Upper lobe of left lung (tissue), 6 donors: ENCODE measurements at regions not wholly inside any gene's neighbourhood (a gene's known extent, or its start where the extent isn't known, plus 50 kb on each side); places are given as distances from the start of the nearest gene placed in this dataset.

Experiments
- ATAC-seq, 2 donors: fragments of 200-7000 bp; cut with Tn5 transposase; one replicate each; pipeline ENCODE4 v1.9.1; 2022; ENCODE audit warnings: mild to moderate bottlenecking in 2 of 2, moderate library complexity in 2 of 2; ENCODE audit not compliant: low FRiP score in 2 of 2
- DNase-seq, 2 donors: peaks; one replicate each; pipeline ENCODE4 v3.0.0-alpha.2; 2019 to 2020
- H3K27ac ChIP-seq, 4 donors: fragments of 200-600 bp; sonication (generic); one replicate each; pipeline ENCODE4 v1.5.1; 2016 to 2019
- H3K27me3 ChIP-seq, 4 donors: fragments of 200-600 bp; sonication (generic); one replicate each; pipeline ENCODE4 v1.5.1; 2017 to 2019
- H3K36me3 ChIP-seq, 4 donors: fragments of 200-600 bp; sonication (generic); one replicate each; pipeline ENCODE4 v1.5.1; 2016 to 2019
- H3K4me1 ChIP-seq, 4 donors: fragments of 200-600 bp; sonication (generic); one replicate each; pipeline ENCODE4 v1.5.1; 2018 to 2019
- H3K4me3 ChIP-seq, 4 donors: fragments of 200-600 bp; sonication (generic); one replicate each; pipeline ENCODE4 v1.5.1; 2017 to 2019; ENCODE audit warnings: mild to moderate bottlenecking in 2 of 4, moderate library complexity in 1 of 4
- H3K9me3 ChIP-seq, 4 donors: fragments of 200-600 bp; sonication (generic); one replicate each; pipeline ENCODE4 v1.5.1; 2018 to 2019
- EP300 ChIP-seq, 4 donors: sonication (generic); formaldehyde crosslinking; IDR thresholded peaks; one replicate each; pipeline ENCODE4 v1.5.1; 2017; ENCODE audit warnings: antibody characterized with exemption in 4 of 4, control low read depth in 2 of 4
- POLR2A ChIP-seq, 4 donors: fragments of 450-650 bp; IDR thresholded peaks; one replicate each; pipeline ENCODE4 v1.5.1; 2016 to 2017; ENCODE audit warnings: antibody characterized with exemption in 4 of 4, mild to moderate bottlenecking in 2 of 4
- POLR2AphosphoS5 ChIP-seq, 2 donors: sonication (generic); formaldehyde crosslinking; IDR thresholded peaks; one replicate each; pipeline ENCODE4 v1.5.1; 2017; ENCODE audit warnings: antibody characterized with exemption in 2 of 2
- WGBS, 2 donors: methylation state at CpG; one replicate each; pipeline ENCODE4 v1.1.5; 2017 to 2018; 5-methylcytosine and 5-hydroxymethylcytosine counted together
- TF ChIP-seq, protein P1 (sequence below), 6 experiments: fragments of 450-650 bp in 4 of 6; fragments of 200-600 bp in 2 of 6; sonication (generic) in 2 of 6; IDR thresholded peaks; one replicate each; pipeline ENCODE4 v1.5.1; 2016 to 2019; ENCODE audit warnings: antibody characterized with exemption in 6 of 6
- donor health status: DM: no; HTN: no; CAD: no; lungs with moderate emphysema.
- donor health status: DM: no; HTN: yes; CAD: no; lungs with severe emphysema.

DNA sequence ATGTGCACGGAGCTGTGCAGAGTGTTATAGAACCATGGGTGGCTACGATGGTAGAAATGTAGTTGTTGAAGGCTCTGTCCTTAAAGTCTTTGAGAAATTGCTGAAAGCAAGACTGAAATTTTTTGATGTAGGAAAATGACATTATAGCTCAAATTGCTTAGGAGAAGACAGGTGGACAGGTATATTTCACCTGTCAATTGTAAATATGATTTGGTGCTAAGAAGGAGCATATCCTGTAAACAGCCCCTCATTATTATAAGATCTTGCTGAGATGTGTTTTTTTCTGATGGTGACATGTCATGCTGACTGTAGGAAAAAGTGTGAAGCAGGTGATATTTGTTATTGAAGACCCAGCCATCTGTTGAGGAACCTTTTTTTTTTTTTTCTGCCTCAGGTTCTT lies 377.9 kb downstream of the PSAT1 start:
- no peaks in the 10 kb centered on the region for H3K36me3 ChIP-seq
- no peaks in the 10 kb centered on the region for H3K9me3 ChIP-seq
- no peak overlapping the region for H3K27ac ChIP-seq
- no peaks in the 10 kb centered on the region for H3K4me1 ChIP-seq
- WGBS, 2 donors, result 87 to 94% methylated on average over 2 of the region's 2 CpGs
- DNase-seq, result no peak
- no peak overlapping the region for H3K4me3 ChIP-seq
- ATAC-seq, result no peak
- H3K27me3 ChIP-seq, result no peaks in the 10 kb centered on the region
- no peak for TF ChIP-seq POLR2A (IDR thresholded peaks at IDR 0.05)

DNA sequence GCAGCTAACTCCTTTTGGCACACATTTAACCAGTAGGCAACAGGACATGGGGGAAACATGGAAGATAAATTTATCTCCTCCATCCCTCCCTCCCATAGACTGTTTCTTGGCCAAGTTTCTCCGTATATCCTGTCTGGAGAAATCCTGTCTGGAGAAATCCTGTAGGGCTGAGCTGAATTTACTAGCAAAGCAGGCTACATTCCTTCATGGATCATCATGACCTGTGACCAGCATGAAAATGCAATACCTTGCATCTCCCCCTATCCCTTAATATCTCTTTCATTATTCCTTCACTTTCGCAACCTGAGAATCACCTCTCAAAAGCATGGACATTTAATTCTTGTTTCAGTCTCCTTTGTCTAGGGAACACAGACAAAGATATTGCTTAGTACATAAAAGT lies 379.1 kb downstream of the PSAT1 start:
- no peaks in the 10 kb centered on the region for H3K27me3 ChIP-seq
- 79 to 86% methylated on average over 2 of the region's 2 CpGs for WGBS, 2 donors

DNA sequence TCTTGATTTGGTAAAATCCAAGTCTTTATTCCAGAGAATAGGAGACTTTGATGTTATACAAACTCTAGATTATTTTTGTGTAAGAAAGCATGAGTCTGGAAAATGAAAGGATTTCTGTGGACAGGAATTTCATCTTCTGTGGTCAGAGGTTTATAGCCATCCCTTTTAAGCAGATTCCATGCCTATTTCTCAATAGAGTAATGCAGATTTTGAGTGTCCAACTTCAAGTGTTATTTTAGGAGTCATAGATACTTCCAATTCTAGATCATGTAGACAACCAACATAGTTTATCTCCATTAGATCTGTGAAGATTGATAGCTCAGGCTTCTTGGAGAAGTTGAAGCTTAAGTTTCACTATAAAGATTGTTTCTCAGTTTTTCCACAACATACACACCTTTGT lies 379.7 kb downstream of the PSAT1 start:
- Histone ChIP-seq H3K27ac (no peak overlapping the region), H3K36me3 (no peaks in the 10 kb centered on the region), H3K4me3 (no peak overlapping the region), H3K27me3 (no peaks in the 10 kb centered on the region), H3K9me3 (no peaks in the 10 kb centered on the region), H3K4me1 (no peaks in the 10 kb centered on the region)
- TF ChIP-seq POLR2A (IDR thresholded peaks at IDR 0.05) (no peak), POLR2AphosphoS5 (IDR thresholded peaks at IDR 0.05) (no peak), EP300 (IDR thresholded peaks at IDR 0.05) (no peak)
- TF ChIP-seq, protein P1, sequence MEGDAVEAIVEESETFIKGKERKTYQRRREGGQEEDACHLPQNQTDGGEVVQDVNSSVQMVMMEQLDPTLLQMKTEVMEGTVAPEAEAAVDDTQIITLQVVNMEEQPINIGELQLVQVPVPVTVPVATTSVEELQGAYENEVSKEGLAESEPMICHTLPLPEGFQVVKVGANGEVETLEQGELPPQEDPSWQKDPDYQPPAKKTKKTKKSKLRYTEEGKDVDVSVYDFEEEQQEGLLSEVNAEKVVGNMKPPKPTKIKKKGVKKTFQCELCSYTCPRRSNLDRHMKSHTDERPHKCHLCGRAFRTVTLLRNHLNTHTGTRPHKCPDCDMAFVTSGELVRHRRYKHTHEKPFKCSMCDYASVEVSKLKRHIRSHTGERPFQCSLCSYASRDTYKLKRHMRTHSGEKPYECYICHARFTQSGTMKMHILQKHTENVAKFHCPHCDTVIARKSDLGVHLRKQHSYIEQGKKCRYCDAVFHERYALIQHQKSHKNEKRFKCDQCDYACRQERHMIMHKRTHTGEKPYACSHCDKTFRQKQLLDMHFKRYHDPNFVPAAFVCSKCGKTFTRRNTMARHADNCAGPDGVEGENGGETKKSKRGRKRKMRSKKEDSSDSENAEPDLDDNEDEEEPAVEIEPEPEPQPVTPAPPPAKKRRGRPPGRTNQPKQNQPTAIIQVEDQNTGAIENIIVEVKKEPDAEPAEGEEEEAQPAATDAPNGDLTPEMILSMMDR (IDR thresholded peaks at IDR 0.05), result no peak
- ATAC-seq (no peak), DNase-seq (no peak)

More for the DNA sequence above, 379.1 kb downstream of the PSAT1 start:
- Histone ChIP-seq H3K4me1 (no peaks in the 10 kb centered on the region), H3K9me3 (no peaks in the 10 kb centered on the region), H3K27ac (no peak overlapping the region), H3K36me3 (no peaks in the 10 kb centered on the region), H3K4me3 (no peak overlapping the region)
- ATAC-seq (no peak), DNase-seq (no peak)
- TF ChIP-seq POLR2A (IDR thresholded peaks at IDR 0.05), result no peak
- no peak for TF ChIP-seq POLR2AphosphoS5 (IDR thresholded peaks at IDR 0.05)
- TF ChIP-seq, protein P1 (IDR thresholded peaks at IDR 0.05), result no peak

DNA sequence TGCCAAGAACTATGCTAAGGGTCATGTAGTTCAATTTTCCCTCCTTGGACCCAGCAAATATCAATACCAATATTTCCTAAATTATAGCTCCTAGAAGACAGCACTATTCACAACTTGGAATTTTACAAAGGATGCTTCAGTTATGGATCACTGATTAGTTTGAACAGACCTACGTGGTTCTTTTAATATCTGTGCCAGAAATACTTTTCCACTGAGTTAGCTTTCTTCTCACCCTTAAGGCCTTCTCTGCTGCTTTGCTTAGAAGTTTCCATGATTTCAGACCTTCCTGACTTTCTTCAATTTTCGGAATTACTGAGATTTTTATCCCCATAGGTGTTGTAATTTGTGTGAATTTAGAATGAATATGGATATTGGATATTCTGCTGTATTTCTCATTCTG lies 380.4 kb downstream of the PSAT1 start:
- DNase-seq (no peak), ATAC-seq (no peak)
- Histone ChIP-seq H3K27me3 (no peaks in the 10 kb centered on the region), H3K4me3 (no peak overlapping the region), H3K9me3 (no peaks in the 10 kb centered on the region), H3K27ac (no peak overlapping the region), H3K4me1 (no peaks in the 10 kb centered on the region), H3K36me3 (no peaks in the 10 kb centered on the region)
- WGBS, 2 donors, result 70 to 78% methylated on average over 2 of the region's 2 CpGs
- TF ChIP-seq, protein P1 (IDR thresholded peaks at IDR 0.05), result no peak
- TF ChIP-seq EP300 (IDR thresholded peaks at IDR 0.05), result no peak
- no peak for TF ChIP-seq POLR2AphosphoS5 (IDR thresholded peaks at IDR 0.05)

DNA sequence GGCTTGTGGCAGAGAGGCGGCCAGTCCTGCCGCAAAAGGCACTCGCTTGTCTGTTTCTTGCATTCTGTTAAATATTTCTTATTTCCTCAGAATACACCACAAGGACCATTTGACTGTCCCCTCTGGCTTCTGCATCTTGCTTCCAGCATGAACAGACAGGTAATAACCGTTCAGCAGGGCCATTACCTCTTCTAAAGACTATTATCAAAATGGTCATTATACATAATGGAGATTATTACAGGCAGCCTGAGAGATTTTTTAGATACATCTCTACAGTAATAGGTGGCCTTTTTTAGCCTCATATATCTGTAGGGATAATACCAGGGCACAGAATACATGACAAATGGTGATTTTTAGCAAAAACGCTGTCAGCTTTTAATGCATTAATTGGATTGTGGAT lies 382.0 kb downstream of the PSAT1 start:
- Histone ChIP-seq H3K4me1 (no peaks in the 10 kb centered on the region), H3K36me3 (no peaks in the 10 kb centered on the region), H3K9me3 (no peaks in the 10 kb centered on the region), H3K4me3 (no peak overlapping the region), H3K27ac (no peak overlapping the region), H3K27me3 (no peaks in the 10 kb centered on the region)
- DNase-seq, result no peak
- TF ChIP-seq POLR2A (IDR thresholded peaks at IDR 0.05) (no peak), POLR2AphosphoS5 (IDR thresholded peaks at IDR 0.05) (no peak), EP300 (IDR thresholded peaks at IDR 0.05) (no peak)
- TF ChIP-seq, protein P1 (IDR thresholded peaks at IDR 0.05), result no peak
- ATAC-seq, result no peak
- WGBS, 2 donors, result 80 to 84% methylated on average over 5 of the region's 5 CpGs
